HEK293 (cell line): ENCODE measurements at regions not wholly inside any gene's neighbourhood (a gene's known extent, or its start where the extent isn't known, plus 50 kb on each side); places are given as distances from the start of the nearest gene placed in this dataset.

Experiments used
- CTCF ChIA-PET: fragments of 350-600 bp; formaldehyde crosslinking; extraction: SDS; loops from one replicate; lab custom pipeline; 2021; ENCODE audit warnings: antibody characterized with exemption; lab: Yijun Ruan, JAX
- POLR2A ChIA-PET: fragments of 300-600 bp; formaldehyde crosslinking; extraction: SDS; loops from one replicate; lab custom pipeline; 2020; ENCODE audit warnings: antibody characterized with exemption, inconsistent platforms; lab: Yijun Ruan, JAX
- H3K27ac ChIP-seq: fragments of 200-500 bp; sonication (Bioruptor generic); 2 replicates; pipeline ENCODE4 v1.5.1; 2014; ENCODE audit warnings: low read depth, low read length, control low read depth, inconsistent platforms; ENCODE audit errors: extremely low read depth
- H3K36me3 ChIP-seq, 2 experiments: fragments of 200-500 bp in 1 of 2; sonication (Bioruptor generic) in 1 of 2; 1 replicate in 1 of 2; 2 replicates in 1 of 2; pipeline ENCODE4 v1.5.1; 2014 to 2017; ENCODE audit warnings: inconsistent platforms in 2 of 2, low read length in 2 of 2; ENCODE audit not compliant: control insufficient read depth in 2 of 2, insufficient read depth in 1 of 2
- H3K4me1 ChIP-seq: fragments of 200-500 bp; sonication (Bioruptor generic); 2 replicates; pipeline ENCODE4 v1.5.1; 2014; ENCODE audit warnings: mild to moderate bottlenecking, low read length, inconsistent platforms; ENCODE audit not compliant: control insufficient read depth, insufficient read depth
- H3K4me3 ChIP-seq: 2 replicates; pipeline ENCODE4 v1.5.1; 2011; ENCODE audit warnings: low read depth, mild to moderate bottlenecking, control low read depth, low read length, moderate library complexity
- H3K9me3 ChIP-seq: fragments of 200-500 bp; sonication (Bioruptor generic); 2 replicates; pipeline ENCODE4 v1.5.1; 2014; ENCODE audit warnings: low read depth, low read length, inconsistent platforms; ENCODE audit not compliant: control insufficient read depth, insufficient read depth
- GLIS1 ChIP-seq: fragments of 450-650 bp; formaldehyde crosslinking; IDR thresholded peaks from 2 replicates; pipeline ENCODE4 v1.5.1; 2016; ENCODE audit warnings: missing biosample characterization, missing genetic modification characterization
- OSR2 ChIP-seq: fragments of 450-650 bp; formaldehyde crosslinking; IDR thresholded peaks from 2 replicates; pipeline ENCODE4 v1.5.1; 2016; ENCODE audit warnings: missing biosample characterization, missing genetic modification characterization
- SCRT1 ChIP-seq: fragments of 450-650 bp; formaldehyde crosslinking; IDR thresholded peaks from 2 replicates; pipeline ENCODE4 v1.5.1; 2016; ENCODE audit warnings: missing biosample characterization, missing genetic modification characterization, borderline replicate concordance
- ZFP41 ChIP-seq: fragments of 450-650 bp; formaldehyde crosslinking; IDR thresholded peaks from 2 replicates; pipeline ENCODE4 v1.5.1; 2016; ENCODE audit warnings: missing biosample characterization, missing genetic modification characterization, borderline replicate concordance
- ZIC2 ChIP-seq: fragments of 450-650 bp; formaldehyde crosslinking; IDR thresholded peaks from 2 replicates; pipeline ENCODE4 v1.5.1; 2016; ENCODE audit warnings: missing biosample characterization, missing genetic modification characterization
- ZNF223 ChIP-seq: fragments of 450-650 bp; formaldehyde crosslinking; IDR thresholded peaks from 2 replicates; pipeline ENCODE4 v1.5.1; 2016; ENCODE audit warnings: missing biosample characterization, missing genetic modification characterization
- ZNF354C ChIP-seq: fragments of 450-650 bp; formaldehyde crosslinking; IDR thresholded peaks from 2 replicates; pipeline ENCODE4 v1.5.1; 2016; ENCODE audit warnings: missing biosample characterization, missing genetic modification characterization, low read depth, borderline replicate concordance
- ZNF391 ChIP-seq: fragments of 450-650 bp; formaldehyde crosslinking; IDR thresholded peaks from 2 replicates; pipeline ENCODE4 v1.5.1; 2016; ENCODE audit warnings: low read depth, missing biosample characterization, missing genetic modification characterization, borderline replicate concordance
- ZNF426 ChIP-seq: fragments of 450-650 bp; formaldehyde crosslinking; IDR thresholded peaks from 2 replicates; pipeline ENCODE4 v1.5.1; 2017; ENCODE audit warnings: missing biosample characterization, missing genetic modification characterization, mild to moderate bottlenecking, inconsistent platforms, moderate library complexity
- ZNF561 ChIP-seq: fragments of 450-650 bp; IDR thresholded peaks from 2 replicates; pipeline ENCODE4 v1.5.1; 2018; ENCODE audit warnings: missing biosample characterization, missing genetic modification characterization, borderline replicate concordance
- ZNF596 ChIP-seq: fragments of 450-650 bp; IDR thresholded peaks from 2 replicates; pipeline ENCODE4 v1.5.0; 2018; ENCODE audit warnings: missing biosample characterization, mild to moderate bottlenecking, missing genetic modification characterization, moderate library complexity
- ZNF623 ChIP-seq: fragments of 450-650 bp; formaldehyde crosslinking; IDR thresholded peaks from 2 replicates; pipeline ENCODE4 v1.5.1; 2016; ENCODE audit warnings: missing biosample characterization, missing genetic modification characterization
- ZNF837 ChIP-seq: fragments of 450-650 bp; formaldehyde crosslinking; IDR thresholded peaks from 2 replicates; pipeline ENCODE4 v1.5.1; 2016; ENCODE audit warnings: missing biosample characterization, missing genetic modification characterization
- ZSCAN16 ChIP-seq: fragments of 450-650 bp; formaldehyde crosslinking; IDR thresholded peaks from 2 replicates; pipeline ENCODE4 v1.5.1; 2016; ENCODE audit warnings: missing biosample characterization, missing genetic modification characterization
- TF ChIP-seq, protein P1 (sequence below): fragments of 450-650 bp; formaldehyde crosslinking; IDR thresholded peaks from 2 replicates; pipeline ENCODE4 v1.5.1; 2016; ENCODE audit warnings: missing biosample characterization, missing genetic modification characterization
- TF ChIP-seq, protein P2 (sequence below): fragments of 450-650 bp; formaldehyde crosslinking; optimal IDR thresholded peaks from 2 replicates; pipeline ENCODE3; 2016; ENCODE audit warnings: missing biosample characterization, mild to moderate bottlenecking, missing genetic modification characterization
- TF ChIP-seq, protein P3 (sequence below): fragments of 450-650 bp; formaldehyde crosslinking; IDR thresholded peaks from 2 replicates; pipeline ENCODE4 v1.5.1; 2017; ENCODE audit warnings: missing biosample characterization, mild to moderate bottlenecking, missing genetic modification characterization, moderate library complexity
- TF ChIP-seq, protein P4 (sequence below): fragments of 450-650 bp; formaldehyde crosslinking; IDR thresholded peaks from 2 replicates; pipeline ENCODE4 v1.5.1; 2016; ENCODE audit warnings: missing biosample characterization, missing genetic modification characterization

DNA sequence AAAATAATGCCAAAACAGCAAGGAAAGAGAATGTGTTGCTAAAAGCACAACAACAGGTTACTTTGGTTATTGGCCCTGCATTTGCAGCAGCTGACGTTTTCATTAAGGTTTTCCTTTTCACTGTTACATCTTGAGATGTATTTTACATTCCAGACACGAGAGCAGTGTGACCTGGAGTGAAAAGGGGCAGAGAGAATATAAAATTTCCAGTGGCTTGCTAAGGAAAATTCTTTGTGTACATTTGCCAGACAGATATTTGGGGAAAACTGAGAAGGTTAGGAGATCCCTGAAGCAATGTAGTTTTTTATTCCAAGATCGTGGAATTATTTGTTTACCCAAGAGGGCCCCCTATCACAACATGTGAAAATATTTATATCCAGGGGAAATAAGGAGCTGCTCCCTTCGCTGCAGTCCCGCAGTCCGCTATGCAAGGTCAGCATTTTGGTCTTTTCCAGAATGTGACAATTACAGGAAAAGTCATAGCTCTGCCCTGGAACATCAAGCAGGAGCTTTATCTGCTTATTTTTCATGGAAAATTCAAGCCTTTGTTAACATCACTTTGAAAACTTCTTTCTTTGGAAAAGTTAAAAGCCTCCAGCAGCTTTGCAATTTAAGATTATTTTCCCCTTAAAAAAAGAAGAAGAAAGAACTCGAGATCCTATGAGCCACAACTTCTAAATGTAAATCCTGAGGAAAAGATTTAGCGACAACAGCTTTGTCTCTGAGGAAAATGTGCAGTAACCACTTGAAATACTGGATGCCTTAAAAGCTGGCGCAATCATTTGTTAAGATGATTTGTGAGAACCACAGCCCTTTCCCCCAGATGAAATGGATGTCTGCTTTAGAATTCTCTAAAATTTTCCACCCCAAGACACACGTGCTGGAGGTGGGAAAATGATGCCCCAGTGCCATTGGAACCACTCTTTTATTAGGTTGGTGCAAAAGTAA lies 256.4 kb upstream of the TPM1 start:
- POLR2A ChIA-PET = interaction anchor here (0.7 to 1.1 kb wide), 2 partner anchors 262 to 371 kb away, joined by 4 to 6 read pairs; partner anchors contain the start of gene RPS27L
- H3K4me3 ChIP-seq = no peak overlapping the region
- CTCF ChIA-PET = interaction anchor here (0.6 to 4.4 kb wide), 4 partner anchors 17 to 308 kb away, joined by 3 to 35 read pairs (median 4); no protein-coding TSS in a partner anchor
- TF ChIP-seq ZNF837 (tag by site-specific recombination) = no peak
- TF ChIP-seq, protein P1, sequence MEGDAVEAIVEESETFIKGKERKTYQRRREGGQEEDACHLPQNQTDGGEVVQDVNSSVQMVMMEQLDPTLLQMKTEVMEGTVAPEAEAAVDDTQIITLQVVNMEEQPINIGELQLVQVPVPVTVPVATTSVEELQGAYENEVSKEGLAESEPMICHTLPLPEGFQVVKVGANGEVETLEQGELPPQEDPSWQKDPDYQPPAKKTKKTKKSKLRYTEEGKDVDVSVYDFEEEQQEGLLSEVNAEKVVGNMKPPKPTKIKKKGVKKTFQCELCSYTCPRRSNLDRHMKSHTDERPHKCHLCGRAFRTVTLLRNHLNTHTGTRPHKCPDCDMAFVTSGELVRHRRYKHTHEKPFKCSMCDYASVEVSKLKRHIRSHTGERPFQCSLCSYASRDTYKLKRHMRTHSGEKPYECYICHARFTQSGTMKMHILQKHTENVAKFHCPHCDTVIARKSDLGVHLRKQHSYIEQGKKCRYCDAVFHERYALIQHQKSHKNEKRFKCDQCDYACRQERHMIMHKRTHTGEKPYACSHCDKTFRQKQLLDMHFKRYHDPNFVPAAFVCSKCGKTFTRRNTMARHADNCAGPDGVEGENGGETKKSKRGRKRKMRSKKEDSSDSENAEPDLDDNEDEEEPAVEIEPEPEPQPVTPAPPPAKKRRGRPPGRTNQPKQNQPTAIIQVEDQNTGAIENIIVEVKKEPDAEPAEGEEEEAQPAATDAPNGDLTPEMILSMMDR (tag by site-specific recombination) = no peak
- TF ChIP-seq, all 188 proteins: peak for 0
- Histone ChIP-seq H3K36me3 (no peaks in the 10 kb centered on the region), H3K9me3 (no peaks in the 10 kb centered on the region), H3K4me1 (no peaks in the 10 kb centered on the region), H3K27ac (no peak overlapping the region)

DNA sequence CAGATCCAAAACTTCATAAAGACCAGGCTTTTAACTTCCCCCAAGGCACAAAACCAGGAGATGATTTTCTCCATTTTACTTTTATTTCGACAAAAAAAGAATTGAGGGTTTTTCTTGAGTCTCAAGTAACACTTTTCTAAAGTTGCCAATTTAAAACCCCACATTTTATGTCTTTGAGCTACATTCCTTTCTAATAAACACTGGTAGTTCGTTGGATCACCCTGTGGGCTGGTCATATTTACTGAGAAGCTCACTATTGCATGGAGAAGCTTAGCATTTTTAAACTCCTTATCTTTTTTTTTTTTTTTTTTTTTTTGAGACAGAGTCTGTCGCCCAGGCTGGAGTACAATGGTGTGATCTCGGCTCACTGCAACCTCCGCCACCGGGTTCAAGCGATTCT lies 255.1 kb upstream of the TPM1 start:
- Histone ChIP-seq H3K27ac (no peak overlapping the region), H3K4me1 (no peaks in the 10 kb centered on the region), H3K36me3 (no peaks in the 10 kb centered on the region), H3K9me3 (no peaks in the 10 kb centered on the region), H3K4me3 (no peak overlapping the region)
- TF ChIP-seq, protein P1 (tag by site-specific recombination) = no peak
- TF ChIP-seq ZNF426 (tag by site-specific recombination) (no peak), GLIS1 (tag by site-specific recombination) (no peak), SCRT1 (no peak), ZNF561 (tag by site-specific recombination) (no peak)
- TF ChIP-seq, protein P2, sequence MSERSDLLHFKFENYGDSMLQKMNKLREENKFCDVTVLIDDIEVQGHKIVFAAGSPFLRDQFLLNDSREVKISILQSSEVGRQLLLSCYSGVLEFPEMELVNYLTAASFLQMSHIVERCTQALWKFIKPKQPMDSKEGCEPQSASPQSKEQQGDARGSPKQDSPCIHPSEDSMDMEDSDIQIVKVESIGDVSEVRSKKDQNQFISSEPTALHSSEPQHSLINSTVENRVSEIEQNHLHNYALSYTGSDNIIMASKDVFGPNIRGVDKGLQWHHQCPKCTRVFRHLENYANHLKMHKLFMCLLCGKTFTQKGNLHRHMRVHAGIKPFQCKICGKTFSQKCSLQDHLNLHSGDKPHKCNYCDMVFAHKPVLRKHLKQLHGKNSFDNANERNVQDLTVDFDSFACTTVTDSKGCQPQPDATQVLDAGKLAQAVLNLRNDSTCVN = no peak
- ChIA-PET CTCF (interaction anchor here (1.7 kb wide), 1 partner anchor 306 kb away, joined by 6 read pairs; no protein-coding TSS in a partner anchor), POLR2A (no interaction called here)

DNA sequence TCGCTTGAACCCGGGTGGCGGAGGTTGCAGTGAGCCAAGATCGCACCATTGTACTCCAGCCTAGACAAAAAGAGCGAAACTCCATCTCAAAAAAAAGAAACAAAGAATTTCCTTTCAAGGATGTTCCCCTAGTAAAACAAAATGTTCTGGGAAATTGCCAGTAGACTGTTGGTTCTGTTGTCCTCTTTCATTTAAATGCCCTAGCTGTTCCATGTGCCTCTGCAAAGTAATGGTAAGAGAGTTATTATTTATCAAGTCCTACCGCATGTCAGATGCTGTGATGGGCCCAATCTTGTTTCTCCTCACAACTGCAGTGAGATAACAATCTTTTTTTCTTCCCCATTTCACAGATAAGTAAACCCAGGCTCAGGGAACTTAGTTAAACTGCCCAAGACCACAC lies 254.3 kb upstream of the TPM1 start:
- no peaks in the 10 kb centered on the region for H3K9me3 ChIP-seq
- H3K36me3 ChIP-seq = no peaks in the 10 kb centered on the region
- H3K27ac ChIP-seq = no peak overlapping the region
- no peak for TF ChIP-seq ZIC2 (tag by site-specific recombination)
- TF ChIP-seq ZNF391 = no peak
- H3K4me1 ChIP-seq = no peaks in the 10 kb centered on the region
- ChIA-PET CTCF (no interaction called here), POLR2A (no interaction called here)
- H3K4me3 ChIP-seq = no peak overlapping the region

DNA sequence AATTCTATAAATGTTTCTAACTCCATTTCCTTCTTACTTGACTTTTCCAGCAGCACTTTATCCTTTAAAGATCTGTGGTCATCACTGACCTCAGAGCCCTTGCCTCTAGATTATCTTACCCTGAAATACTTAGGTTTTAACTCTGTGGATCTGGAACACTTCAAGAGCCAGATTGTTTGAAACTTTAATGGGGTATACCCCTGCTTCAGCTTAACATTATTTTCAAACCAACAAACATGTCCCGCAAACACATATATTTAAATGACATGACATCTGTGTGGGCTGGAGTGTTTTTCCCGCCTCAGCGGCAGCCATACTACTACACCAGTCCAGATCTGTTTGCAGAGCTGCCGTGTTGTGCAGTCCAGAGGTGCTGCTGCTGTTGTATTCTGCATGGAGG lies 252.0 kb upstream of the TPM1 start:
- Histone ChIP-seq H3K27ac (no peak overlapping the region), H3K4me1 (no peaks in the 10 kb centered on the region), H3K4me3 (no peak overlapping the region), H3K36me3 (no peaks in the 10 kb centered on the region), H3K9me3 (no peaks in the 10 kb centered on the region)
- ChIA-PET POLR2A (no interaction called here), CTCF (interaction anchor here (1.8 kb wide), 1 partner anchor 8 kb away, joined by 4 read pairs; no protein-coding TSS in a partner anchor)
- TF ChIP-seq ZNF223 = no peak
- no peak for TF ChIP-seq ZSCAN16 (tag by site-specific recombination)
- no peak for TF ChIP-seq ZNF596 (tag by site-specific recombination)
- no peak for TF ChIP-seq ZNF623 (tag by site-specific recombination)
- no peak for TF ChIP-seq OSR2 (tag by site-specific recombination)
- TF ChIP-seq ZFP41 (tag by site-specific recombination) = no peak
- TF ChIP-seq, protein P3, sequence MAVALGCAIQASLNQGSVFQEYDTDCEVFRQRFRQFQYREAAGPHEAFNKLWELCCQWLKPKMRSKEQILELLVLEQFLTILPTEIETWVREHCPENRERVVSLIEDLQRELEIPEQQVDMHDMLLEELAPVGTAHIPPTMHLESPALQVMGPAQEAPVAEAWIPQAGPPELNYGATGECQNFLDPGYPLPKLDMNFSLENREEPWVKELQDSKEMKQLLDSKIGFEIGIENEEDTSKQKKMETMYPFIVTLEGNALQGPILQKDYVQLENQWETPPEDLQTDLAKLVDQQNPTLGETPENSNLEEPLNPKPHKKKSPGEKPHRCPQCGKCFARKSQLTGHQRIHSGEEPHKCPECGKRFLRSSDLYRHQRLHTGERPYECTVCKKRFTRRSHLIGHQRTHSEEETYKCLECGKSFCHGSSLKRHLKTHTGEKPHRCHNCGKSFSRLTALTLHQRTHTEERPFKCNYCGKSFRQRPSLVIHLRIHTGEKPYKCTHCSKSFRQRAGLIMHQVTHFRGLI (tag by site-specific recombination) = no peak
- no peak for TF ChIP-seq ZNF354C (tag by site-specific recombination)
- TF ChIP-seq, protein P4, sequence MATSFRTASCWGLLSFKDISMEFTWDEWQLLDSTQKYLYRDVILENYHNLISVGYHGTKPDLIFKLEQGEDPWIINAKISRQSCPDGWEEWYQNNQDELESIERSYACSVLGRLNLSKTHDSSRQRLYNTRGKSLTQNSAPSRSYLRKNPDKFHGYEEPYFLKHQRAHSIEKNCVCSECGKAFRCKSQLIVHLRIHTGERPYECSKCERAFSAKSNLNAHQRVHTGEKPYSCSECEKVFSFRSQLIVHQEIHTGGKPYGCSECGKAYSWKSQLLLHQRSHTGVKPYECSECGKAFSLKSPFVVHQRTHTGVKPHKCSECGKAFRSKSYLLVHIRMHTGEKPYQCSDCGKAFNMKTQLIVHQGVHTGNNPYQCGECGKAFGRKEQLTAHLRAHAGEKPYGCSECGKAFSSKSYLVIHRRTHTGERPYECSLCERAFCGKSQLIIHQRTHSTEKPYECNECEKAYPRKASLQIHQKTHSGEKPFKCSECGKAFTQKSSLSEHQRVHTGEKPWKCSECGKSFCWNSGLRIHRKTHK (tag by site-specific recombination) = no peak
